ENCODE measurements at regions not wholly inside any gene's neighbourhood (a gene's known extent, or its start where the extent isn't known, plus 50 kb on each side); places are given as distances from the start of the nearest gene placed in this dataset.
"Not testable (repeated sequence)": the region's sequence is repeated elsewhere in the genome, so short reads cannot be mapped to it uniquely, and the experiment has no call there.

GRCh38 chr20:55140631-55141030 lies 665.2 kb downstream of the DOK5 start:
- Mint-ChIP-seq H3K27ac (ENCODE audit: unreplicated experiment) (no peak overlapping the region), H3K4me3 (ENCODE audit: unreplicated experiment) (no peak overlapping the region), H3K9me3 (ENCODE audit: unreplicated experiment) (peaks cover 22% of the 10 kb centered on the region), H3K4me1 (ENCODE audit: unreplicated experiment) (no peaks in the 10 kb centered on the region), H3K27me3 (ENCODE audit: unreplicated experiment) (no peaks in the 10 kb centered on the region), H3K36me3 (ENCODE audit: unreplicated experiment) (no peaks in the 10 kb centered on the region)
- no peak for DNase-seq (ENCODE audit: extremely low spot score, unreplicated experiment)
- TF ChIP-seq CTCF (IDR thresholded peaks at IDR 0.05): no peak

GRCh38 chr20:55139173-55139765 lies 663.9 kb downstream of the DOK5 start:
- no peak for DNase-seq (ENCODE audit: extremely low spot score, unreplicated experiment)
- H3K27ac Mint-ChIP-seq (ENCODE audit: unreplicated experiment): no peak overlapping the region
- no peaks in the 10 kb centered on the region for H3K27me3 Mint-ChIP-seq (ENCODE audit: unreplicated experiment)
- TF ChIP-seq CTCF (IDR thresholded peaks at IDR 0.05): no peak
- H3K4me1 Mint-ChIP-seq (ENCODE audit: unreplicated experiment): no peaks in the 10 kb centered on the region
- no peak overlapping the region for H3K4me3 Mint-ChIP-seq (ENCODE audit: unreplicated experiment)
- peaks cover 11% of the 10 kb centered on the region for H3K9me3 Mint-ChIP-seq (ENCODE audit: unreplicated experiment)
- no peaks in the 10 kb centered on the region for H3K36me3 Mint-ChIP-seq (ENCODE audit: unreplicated experiment)

- Mint-ChIP-seq H3K9me3 (ENCODE audit: unreplicated experiment) (peaks cover 14% of the 10 kb centered on the region), H3K4me3 (ENCODE audit: unreplicated experiment) (no peak overlapping the region), H3K27ac (ENCODE audit: unreplicated experiment) (no peak overlapping the region), H3K27me3 (ENCODE audit: unreplicated experiment) (no peaks in the 10 kb centered on the region), H3K36me3 (ENCODE audit: unreplicated experiment) (no peaks in the 10 kb centered on the region), H3K4me1 (ENCODE audit: unreplicated experiment) (no peaks in the 10 kb centered on the region)
- no peak for TF ChIP-seq CTCF (IDR thresholded peaks at IDR 0.05)
- no peak for DNase-seq (ENCODE audit: extremely low spot score, unreplicated experiment)
These were observed 660.5 kb downstream of the DOK5 start for GRCh38 chr20:55135923-55136322.

- Mint-ChIP-seq H3K27me3 (ENCODE audit: unreplicated experiment) (no peaks in the 10 kb centered on the region), H3K4me1 (ENCODE audit: unreplicated experiment) (no peaks in the 10 kb centered on the region), H3K27ac (ENCODE audit: unreplicated experiment) (no peak overlapping the region), H3K36me3 (ENCODE audit: unreplicated experiment) (no peaks in the 10 kb centered on the region), H3K4me3 (ENCODE audit: unreplicated experiment) (no peak overlapping the region), H3K9me3 (ENCODE audit: unreplicated experiment) (peaks cover 11% of the 10 kb centered on the region)
- DNase-seq (ENCODE audit: extremely low spot score, unreplicated experiment): no peak
- no peak for TF ChIP-seq CTCF (IDR thresholded peaks at IDR 0.05)
These were observed 657.1 kb downstream of the DOK5 start for GRCh38 chr20:55132523-55132922.

GRCh38 chr20:55117577-55117976 lies 642.2 kb downstream of the DOK5 start:
- H3K27ac Mint-ChIP-seq (ENCODE audit: unreplicated experiment); H3K9me3 Mint-ChIP-seq (ENCODE audit: unreplicated experiment); H3K36me3 Mint-ChIP-seq (ENCODE audit: unreplicated experiment); H3K4me3 Mint-ChIP-seq (ENCODE audit: unreplicated experiment); H3K4me1 Mint-ChIP-seq (ENCODE audit: unreplicated experiment); DNase-seq (ENCODE audit: extremely low spot score, unreplicated experiment); H3K27me3 Mint-ChIP-seq (ENCODE audit: unreplicated experiment): not testable (repeated sequence)

GRCh38 chr20:55116598-55116997 lies 641.2 kb downstream of the DOK5 start:
- Mint-ChIP-seq H3K36me3 (ENCODE audit: unreplicated experiment) (no peaks in the 10 kb centered on the region), H3K9me3 (ENCODE audit: unreplicated experiment) (peaks cover 7% of the 10 kb centered on the region), H3K4me3 (ENCODE audit: unreplicated experiment) (no peak overlapping the region), H3K4me1 (ENCODE audit: unreplicated experiment) (no peaks in the 10 kb centered on the region), H3K27me3 (ENCODE audit: unreplicated experiment) (no peaks in the 10 kb centered on the region), H3K27ac (ENCODE audit: unreplicated experiment) (no peak overlapping the region)
- no peak for DNase-seq (ENCODE audit: extremely low spot score, unreplicated experiment)
- no peak for TF ChIP-seq CTCF (IDR thresholded peaks at IDR 0.05)
